Sigmoid colon (tissue), 4 donors: ENCODE measurements at regions not wholly inside any gene's neighbourhood (a gene's known extent, or its start where the extent isn't known, plus 50 kb on each side); places are given as distances from the start of the nearest gene placed in this dataset.

ENCODE experiments used
- EP300 ChIP-seq, 4 donors: sonication (generic); formaldehyde crosslinking; IDR thresholded peaks; one replicate each; pipeline ENCODE4 v1.6.1; 2017; ENCODE audit warnings: antibody characterized with exemption in 4 of 4
- POLR2A ChIP-seq, 2 donors: fragments of 450-650 bp; IDR thresholded peaks; one replicate each; pipeline ENCODE4 v1.6.1; 2016; ENCODE audit warnings: antibody characterized with exemption in 2 of 2, mild to moderate bottlenecking in 2 of 2, moderate library complexity in 2 of 2
- POLR2AphosphoS5 ChIP-seq, 4 donors: sonication (generic); formaldehyde crosslinking; IDR thresholded peaks; one replicate each; pipeline ENCODE4 v1.6.1; 2017; ENCODE audit warnings: antibody characterized with exemption in 4 of 4
- TF ChIP-seq, protein P1 (sequence below), 4 experiments: fragments of 450-650 bp in 3 of 4; fragments of 200-600 bp in 1 of 4; IDR thresholded peaks; one replicate each; pipeline ENCODE4 v1.5.1; 2016 to 2019; ENCODE audit warnings: antibody characterized with exemption in 4 of 4, mild to moderate bottlenecking in 3 of 4, moderate library complexity in 2 of 4

DNA sequence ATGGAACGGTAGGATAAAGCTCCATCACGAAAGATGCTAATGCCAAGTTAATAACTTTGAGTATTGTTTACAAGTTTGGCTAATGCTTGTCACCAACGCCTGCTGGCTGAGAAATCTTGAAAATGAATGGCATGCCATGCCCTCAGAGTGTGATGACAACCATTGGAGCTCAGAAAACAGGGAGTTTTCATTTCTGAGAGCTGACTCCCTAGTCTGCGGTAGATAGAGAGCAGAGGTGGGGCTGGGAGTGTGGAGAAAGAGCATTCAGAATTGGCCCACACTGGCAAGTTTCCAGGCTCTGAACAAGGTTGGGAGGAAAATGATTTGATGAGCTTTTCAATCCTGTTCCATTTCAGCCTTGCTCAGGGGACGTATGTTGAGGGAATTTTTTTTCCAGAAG, 183.9 kb downstream of the CPEB2 start:
- TF ChIP-seq POLR2A (IDR thresholded peaks at IDR 0.05) = no peak
- TF ChIP-seq, protein P1, sequence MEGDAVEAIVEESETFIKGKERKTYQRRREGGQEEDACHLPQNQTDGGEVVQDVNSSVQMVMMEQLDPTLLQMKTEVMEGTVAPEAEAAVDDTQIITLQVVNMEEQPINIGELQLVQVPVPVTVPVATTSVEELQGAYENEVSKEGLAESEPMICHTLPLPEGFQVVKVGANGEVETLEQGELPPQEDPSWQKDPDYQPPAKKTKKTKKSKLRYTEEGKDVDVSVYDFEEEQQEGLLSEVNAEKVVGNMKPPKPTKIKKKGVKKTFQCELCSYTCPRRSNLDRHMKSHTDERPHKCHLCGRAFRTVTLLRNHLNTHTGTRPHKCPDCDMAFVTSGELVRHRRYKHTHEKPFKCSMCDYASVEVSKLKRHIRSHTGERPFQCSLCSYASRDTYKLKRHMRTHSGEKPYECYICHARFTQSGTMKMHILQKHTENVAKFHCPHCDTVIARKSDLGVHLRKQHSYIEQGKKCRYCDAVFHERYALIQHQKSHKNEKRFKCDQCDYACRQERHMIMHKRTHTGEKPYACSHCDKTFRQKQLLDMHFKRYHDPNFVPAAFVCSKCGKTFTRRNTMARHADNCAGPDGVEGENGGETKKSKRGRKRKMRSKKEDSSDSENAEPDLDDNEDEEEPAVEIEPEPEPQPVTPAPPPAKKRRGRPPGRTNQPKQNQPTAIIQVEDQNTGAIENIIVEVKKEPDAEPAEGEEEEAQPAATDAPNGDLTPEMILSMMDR (IDR thresholded peaks at IDR 0.05) = no peak
- TF ChIP-seq POLR2AphosphoS5 (IDR thresholded peaks at IDR 0.05) = no peak
- no peak for TF ChIP-seq EP300 (IDR thresholded peaks at IDR 0.05)
